ENCODE measurements at regions not wholly inside any gene's neighbourhood (a gene's known extent, or its start where the extent isn't known, plus 50 kb on each side); places are given as distances from the start of the nearest gene placed in this dataset.

GRCh38 chr7:109158246-109158645 is 588.6 kb downstream of the DNAJB9 start:
- no peak for DNase-seq

- no peak for DNase-seq
These were observed 607.0 kb downstream of the DNAJB9 start for GRCh38 chr7:109176661-109177060.

- DNase-seq: no peak
These were observed 608.7 kb downstream of the DNAJB9 start for GRCh38 chr7:109178342-109178741.

GRCh38 chr7:109179601-109180000 is 609.9 kb downstream of the DNAJB9 start:
- no peak for DNase-seq

- DNase-seq: no peak
These were observed 621.2 kb downstream of the DNAJB9 start for GRCh38 chr7:109190766-109191398.

GRCh38 chr7:109206196-109206595 is 636.5 kb downstream of the DNAJB9 start:
- DNase-seq: no peak

GRCh38 chr7:109213081-109213480 is 643.4 kb downstream of the DNAJB9 start:
- DNase-seq: no peak

GRCh38 chr7:109215341-109215740 is 645.7 kb downstream of the DNAJB9 start:
- no peak for DNase-seq

- DNase-seq: no peak
These were observed 654.4 kb downstream of the DNAJB9 start for GRCh38 chr7:109224100-109224499.

- DNase-seq: no peak
These were observed 657.0 kb downstream of the DNAJB9 start for GRCh38 chr7:109226699-109227098.

- DNase-seq: no peak
These were observed 665.6 kb downstream of the DNAJB9 start for GRCh38 chr7:109235316-109235715.

GRCh38 chr7:109246330-109247077 is 676.8 kb downstream of the DNAJB9 start:
- no peak for DNase-seq

GRCh38 chr7:109256762-109257560 is 687.3 kb downstream of the DNAJB9 start:
- DNase-seq: no peak

- no peak for DNase-seq
These were observed 689.5 kb downstream of the DNAJB9 start for GRCh38 chr7:109259151-109259550.

- no peak for DNase-seq
These were observed 692.1 kb downstream of the DNAJB9 start for GRCh38 chr7:109261781-109262180.

GRCh38 chr7:109266610-109267009 is 696.9 kb downstream of the DNAJB9 start:
- no peak for DNase-seq

GRCh38 chr7:109276348-109276747 is 706.7 kb downstream of the DNAJB9 start:
- DNase-seq: no peak

- no peak for DNase-seq
These were observed 713.1 kb downstream of the DNAJB9 start for GRCh38 chr7:109282726-109283125.

- DNase-seq: no peak
These were observed 715.3 kb downstream of the DNAJB9 start for GRCh38 chr7:109284943-109285342.

- no peak for DNase-seq
These were observed 725.5 kb downstream of the DNAJB9 start for GRCh38 chr7:109295158-109295557.

- DNase-seq: no peak
These were observed 739.1 kb downstream of the DNAJB9 start for GRCh38 chr7:109308816-109309215.

GRCh38 chr7:109309790-109310189 is 740.1 kb downstream of the DNAJB9 start:
- no peak for DNase-seq

GRCh38 chr7:109318136-109318535 is 748.5 kb downstream of the DNAJB9 start:
- DNase-seq: no peak

GRCh38 chr7:109322833-109323232 is 753.2 kb downstream of the DNAJB9 start:
- DNase-seq: no peak
